ENCODE measurements at regions not wholly inside any gene's neighbourhood (a gene's known extent, or its start where the extent isn't known, plus 50 kb on each side); places are given as distances from the start of the nearest gene placed in this dataset.

DNA sequence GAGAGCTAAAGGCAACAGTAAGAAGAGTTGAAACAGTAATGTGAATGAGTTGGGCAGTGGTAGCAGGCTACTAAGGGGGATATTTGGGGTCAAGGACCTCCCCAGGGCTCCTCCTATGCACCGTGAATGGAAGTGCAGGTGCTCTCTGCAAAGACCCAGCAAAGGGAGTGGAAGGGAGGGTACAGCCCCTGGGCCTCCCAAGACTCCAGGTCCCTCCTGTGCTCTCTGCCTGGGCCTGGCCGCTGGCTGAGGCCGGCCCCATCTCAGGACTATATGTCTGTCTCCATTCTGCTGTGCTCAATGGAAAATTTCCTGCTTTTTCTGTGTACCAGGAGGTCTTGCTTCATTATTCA lies 372.1 kb upstream of the MKI67 start:
- no peak for DNase-seq
- ATAC-seq: no peak

DNA sequence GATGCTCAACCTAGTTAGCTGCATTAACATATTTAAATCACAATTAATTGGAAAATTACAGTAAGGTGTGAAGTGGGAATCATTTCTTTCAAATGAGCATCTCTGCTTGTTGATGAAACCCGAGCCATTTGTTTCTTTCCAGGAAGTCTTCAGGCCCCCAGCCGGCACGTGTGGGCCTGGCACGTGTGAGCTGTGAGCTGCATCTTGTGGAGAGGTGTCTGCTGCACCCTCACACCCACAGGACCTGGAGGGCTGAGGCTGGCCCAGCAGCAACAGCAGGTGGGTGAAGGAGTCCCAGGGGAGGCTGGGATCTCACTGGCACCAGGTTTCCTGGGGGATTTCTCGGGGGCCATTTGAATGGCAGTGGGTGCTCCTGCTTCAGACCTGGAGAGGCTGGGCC lies 372.5 kb upstream of the MKI67 start:
- ATAC-seq (no peak), DNase-seq (no peak)

DNA sequence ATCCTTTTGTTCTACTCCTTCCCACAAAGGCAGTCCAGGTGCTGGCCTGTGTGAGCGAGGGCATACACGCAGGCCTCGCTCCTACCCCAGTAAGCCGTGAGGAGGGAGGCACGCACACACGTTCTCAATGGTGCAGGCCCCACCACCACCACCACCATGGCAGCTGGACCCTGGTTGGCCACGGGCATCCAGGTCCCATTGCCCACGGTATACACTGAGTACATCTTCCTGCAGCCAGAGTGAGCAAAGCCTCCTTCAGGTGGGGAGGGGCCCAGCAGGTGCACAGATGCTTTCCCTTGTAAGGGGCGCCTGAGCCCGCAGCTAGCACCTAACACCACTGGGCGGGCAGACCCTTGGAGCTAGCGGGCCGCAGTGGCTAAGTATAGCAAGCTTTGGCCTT lies 373.3 kb upstream of the MKI67 start:
- ATAC-seq (no peak), DNase-seq (no peak)

DNA sequence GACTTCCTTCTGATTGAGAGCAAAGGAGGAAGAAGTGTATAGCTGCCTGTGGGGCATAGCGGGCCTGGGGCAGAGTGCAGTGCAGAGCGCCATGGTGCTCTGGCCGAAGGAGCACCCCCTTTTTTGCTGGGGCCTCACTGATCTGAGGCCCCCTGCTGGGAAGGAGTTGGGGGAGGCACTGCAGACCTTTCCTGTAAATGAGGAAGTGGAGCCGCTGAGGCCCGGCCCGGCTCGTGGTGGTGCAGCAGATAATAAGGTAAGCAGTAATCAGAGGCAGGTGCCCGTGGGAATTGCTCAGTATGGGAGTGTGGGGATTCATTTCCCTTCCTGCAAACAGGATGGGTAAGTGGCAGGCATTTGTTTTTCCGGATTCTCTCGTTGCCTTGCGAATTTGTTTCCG lies 373.7 kb upstream of the MKI67 start:
- ATAC-seq: no peak
- no peak for DNase-seq

DNA sequence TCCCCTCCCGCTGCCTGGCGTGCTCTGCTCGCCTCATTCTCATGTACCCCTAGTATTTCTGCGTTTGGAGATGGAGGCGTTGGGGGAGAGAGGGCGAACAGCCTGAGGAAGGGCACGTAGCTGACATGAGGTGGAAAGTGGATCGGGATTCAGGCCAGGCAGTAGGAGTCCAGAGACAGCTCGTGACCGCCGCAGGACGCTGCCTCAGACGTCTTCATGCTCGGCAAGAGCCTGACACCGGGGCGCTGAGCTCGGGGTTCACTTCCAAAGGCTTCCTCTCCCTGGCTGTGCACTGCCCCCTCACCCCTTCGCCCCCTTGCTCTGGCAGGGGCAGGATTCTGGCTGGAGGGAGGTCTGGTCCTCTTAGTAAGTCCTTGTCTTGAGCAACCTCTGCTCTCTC lies 374.4 kb upstream of the MKI67 start:
- no peak for DNase-seq
- ATAC-seq: no peak

DNA sequence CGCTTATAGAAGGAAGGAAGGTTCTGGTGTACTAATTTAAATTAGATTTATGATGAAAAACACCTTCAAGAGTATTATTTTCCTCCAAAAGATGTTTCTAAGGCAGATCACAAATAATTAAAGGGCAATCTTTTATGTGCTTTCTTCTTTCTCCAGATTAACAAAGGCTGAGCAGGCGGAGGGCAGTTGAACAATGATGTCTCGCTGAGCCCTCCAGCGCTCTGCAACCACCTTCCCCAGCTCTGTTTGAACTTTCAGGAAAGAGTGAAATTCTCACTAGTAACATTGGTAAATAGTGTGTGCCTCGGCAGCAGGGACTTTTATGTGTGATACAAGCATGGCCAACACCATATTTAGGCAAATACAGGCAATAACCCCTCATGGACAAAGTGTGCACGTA lies 379.1 kb upstream of the MKI67 start:
- ATAC-seq: no peak
- no peak for DNase-seq

DNA sequence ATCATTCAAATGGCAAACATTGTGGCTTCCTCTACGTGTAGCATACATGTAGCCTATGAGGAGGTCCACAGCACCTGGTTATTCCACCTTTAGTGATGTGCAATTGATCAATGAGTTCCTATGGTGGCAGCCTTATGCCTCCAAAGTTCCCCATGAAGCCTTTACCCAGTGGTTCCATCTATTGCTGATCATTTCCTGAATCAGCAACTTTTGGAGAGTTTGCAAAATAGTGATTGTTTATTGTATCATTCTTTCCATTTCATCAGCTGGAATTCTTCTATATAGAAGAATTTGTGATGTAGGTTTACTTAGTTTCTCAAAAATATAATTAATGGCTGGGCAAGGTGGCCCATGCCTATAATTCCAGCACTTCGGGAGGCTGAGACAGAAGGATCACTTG lies 380.2 kb upstream of the MKI67 start:
- DNase-seq (no peak), ATAC-seq (no peak)

DNA sequence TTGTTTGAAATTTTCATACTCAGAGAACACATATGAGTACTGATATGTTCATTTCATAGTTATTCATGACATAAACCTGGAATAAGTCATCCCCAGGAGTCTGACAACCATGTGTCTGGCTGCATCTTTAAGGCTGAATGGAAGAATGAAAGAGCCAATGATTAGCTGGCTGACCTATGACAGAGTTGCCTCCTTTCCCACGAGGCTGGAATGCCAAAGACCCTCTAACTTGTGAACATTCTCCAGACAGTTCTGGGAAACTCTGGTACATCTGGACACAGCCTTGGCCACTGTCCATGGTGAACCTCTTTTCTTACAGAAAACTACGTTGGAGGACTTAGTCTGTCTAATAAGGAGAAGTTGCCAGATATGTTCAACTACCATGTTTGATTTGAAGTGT lies 380.8 kb upstream of the MKI67 start:
- DNase-seq (no peak), ATAC-seq (no peak)

DNA sequence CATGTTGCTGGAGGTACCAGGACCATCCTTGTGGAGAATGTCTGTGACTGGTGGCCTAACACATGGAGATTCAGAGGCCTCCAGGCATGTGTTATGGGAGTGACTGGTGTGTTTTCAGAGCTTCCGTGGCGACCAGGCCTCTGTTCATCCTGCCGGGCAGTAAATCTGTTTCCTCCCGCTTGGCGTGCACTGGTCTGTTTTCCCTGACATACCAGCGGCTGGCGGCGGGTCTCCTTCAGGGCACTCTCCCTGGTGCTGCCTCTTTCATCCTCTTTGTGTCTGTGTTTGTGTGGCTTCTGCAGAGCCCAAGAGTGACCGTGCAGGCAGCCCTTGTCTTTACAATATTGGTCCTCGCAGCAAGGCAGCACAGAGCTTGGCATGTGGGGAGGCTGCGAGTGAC lies 385.1 kb upstream of the MKI67 start:
- ATAC-seq: no peak
- no peak for DNase-seq

DNA sequence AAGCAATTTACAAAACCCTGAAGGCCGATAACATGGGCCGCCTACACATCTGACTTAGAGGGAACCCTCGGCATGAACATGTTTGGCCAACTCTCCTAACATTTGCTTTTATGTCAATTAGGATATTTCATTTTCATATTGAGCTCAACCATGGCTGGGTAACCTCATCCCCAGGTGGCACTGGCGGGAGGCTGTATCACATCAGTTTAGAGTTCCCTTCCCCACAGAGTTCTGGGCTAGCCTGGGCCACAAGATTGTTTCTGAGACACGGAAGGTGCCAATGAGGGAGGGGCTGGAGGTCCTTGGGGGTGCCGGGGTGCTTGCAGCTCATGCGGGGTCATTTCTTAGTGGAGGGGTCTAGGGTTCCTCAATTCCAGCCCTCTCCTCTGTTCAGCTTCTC lies 386.5 kb upstream of the MKI67 start:
- no peak for ATAC-seq

DNA sequence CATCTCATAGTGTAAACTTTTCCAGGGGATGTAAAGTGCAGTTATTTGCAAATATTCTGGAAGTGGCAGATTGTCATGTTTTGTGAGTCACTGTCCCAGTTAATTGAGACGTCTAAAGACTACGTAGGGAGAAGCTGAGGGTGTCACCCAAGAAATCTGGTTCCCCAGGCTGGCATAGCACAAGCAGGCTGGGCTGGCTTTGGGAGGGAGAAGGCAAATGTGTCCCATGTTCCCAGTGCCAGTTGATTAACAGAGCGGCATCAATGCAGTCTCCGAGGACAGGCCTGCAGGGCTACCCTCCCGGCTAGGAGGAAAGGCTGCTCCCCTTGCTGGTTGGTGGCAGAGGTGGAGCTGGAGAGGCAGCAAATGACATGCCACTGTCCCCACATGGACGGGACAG lies 388.3 kb upstream of the MKI67 start:
- no peak for ATAC-seq
- no peak for DNase-seq

More for the DNA sequence above, 386.5 kb upstream of the MKI67 start:
- no peak for DNase-seq

DNA sequence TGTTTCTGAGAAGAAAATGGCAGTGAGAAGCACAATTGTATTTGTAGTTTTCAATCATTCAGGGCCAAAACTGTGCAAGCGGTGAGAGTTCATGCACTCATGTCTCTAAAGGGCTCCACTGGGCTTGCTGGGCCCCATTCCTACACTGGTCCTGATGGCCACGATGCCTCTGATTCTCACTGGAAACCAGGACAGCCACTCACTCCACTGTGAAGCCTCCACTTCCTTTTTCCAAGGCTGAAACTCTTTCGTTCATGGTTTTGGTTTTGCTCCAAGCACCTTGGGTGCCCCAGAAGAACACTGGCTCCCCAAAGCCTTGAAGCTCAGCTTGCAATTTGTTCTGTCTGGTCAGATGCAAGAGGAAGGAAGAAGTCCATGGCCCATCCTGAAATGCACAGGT lies 390.0 kb upstream of the MKI67 start:
- no peak for DNase-seq
- ATAC-seq: no peak

DNA sequence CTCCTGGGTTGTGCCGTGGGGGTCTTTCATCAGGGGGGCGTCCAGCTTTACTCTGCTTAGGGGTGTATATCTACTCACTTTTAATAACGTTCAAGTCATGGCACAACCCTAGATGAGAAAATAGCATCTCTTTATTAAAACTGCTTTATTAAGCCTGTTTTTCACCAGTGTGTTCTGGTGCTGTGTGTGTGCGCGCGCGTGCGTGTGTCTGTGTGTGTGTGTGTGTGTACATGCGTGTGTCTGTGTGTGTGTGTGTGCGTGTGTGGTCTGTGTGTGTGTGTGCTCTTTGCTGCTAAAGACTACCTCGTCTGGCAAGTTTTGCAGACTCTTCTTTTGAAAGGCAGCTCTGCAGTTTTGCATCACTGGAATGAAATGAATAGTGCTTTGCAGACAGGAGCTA lies 390.9 kb upstream of the MKI67 start:
- DNase-seq: no peak
- no peak for ATAC-seq

DNA sequence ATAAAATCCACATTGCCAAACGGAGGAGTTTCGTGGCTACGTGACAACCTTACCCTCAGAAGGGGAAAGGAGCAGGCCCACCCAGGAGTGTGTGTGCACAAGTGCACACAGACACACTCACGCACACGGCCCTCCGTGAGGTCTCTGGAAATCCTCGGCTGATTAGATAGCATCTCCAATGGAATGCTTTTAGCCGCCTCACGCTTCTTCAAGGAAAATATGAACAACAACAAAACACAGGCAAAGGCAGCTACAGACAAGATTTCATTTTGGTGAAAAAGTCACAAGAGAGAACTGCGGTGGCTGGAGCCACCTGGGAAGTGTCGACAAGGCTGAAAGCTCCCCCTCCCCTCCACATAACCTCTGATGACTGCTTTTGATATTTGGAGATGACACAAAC lies 391.8 kb upstream of the MKI67 start:
- ATAC-seq (no peak), DNase-seq (no peak)

DNA sequence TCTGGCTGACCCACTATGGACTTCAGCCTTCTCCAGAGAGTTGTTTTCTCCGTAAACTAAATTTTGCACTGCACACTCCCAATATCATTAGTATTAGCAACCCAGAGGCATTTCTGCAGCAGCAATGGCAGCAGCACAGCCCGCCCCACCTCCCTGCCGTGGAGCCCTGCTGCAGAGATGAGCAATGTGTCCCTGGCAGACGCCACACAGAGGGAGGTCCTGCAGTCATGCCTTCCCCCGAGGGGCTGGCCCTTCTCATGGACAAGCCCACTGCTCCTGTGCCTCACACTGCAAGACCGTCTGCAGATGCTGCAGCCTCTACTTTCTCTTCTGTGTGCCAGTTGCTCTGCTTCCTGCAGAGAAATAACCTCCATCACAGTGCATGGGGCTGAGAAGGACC lies 393.4 kb upstream of the MKI67 start:
- DNase-seq: no peak
- ATAC-seq: no peak

DNA sequence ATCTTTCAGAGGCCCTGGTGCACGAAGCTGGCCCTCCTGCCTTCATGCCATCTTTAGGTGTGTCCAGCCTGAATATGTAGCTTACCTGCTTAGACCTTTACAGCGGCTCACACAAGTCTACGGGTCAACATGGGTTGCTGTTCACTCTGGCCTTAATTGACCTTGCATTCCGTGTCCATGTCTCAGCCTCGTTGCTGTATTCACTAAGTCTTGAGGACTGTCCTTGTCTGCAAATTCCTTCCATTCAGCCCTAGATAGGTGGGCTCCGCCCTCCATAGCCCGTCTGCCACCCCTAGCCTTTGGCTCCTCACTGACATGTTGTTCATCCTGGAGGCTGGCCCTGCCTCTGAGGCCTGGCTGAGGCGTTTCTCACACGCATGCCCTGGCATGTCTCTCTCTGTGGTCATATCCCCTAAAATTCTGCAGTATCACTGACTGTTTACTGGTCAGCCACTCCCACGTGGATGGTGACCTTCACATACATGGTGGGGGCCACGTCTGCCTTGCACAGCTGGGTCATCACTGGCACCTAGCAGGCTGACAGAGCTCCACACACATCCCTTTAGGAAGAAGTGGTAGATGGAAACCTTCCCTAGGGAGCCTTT lies 394.1 kb upstream of the MKI67 start:
- no peak for ATAC-seq
- DNase-seq: no peak

DNA sequence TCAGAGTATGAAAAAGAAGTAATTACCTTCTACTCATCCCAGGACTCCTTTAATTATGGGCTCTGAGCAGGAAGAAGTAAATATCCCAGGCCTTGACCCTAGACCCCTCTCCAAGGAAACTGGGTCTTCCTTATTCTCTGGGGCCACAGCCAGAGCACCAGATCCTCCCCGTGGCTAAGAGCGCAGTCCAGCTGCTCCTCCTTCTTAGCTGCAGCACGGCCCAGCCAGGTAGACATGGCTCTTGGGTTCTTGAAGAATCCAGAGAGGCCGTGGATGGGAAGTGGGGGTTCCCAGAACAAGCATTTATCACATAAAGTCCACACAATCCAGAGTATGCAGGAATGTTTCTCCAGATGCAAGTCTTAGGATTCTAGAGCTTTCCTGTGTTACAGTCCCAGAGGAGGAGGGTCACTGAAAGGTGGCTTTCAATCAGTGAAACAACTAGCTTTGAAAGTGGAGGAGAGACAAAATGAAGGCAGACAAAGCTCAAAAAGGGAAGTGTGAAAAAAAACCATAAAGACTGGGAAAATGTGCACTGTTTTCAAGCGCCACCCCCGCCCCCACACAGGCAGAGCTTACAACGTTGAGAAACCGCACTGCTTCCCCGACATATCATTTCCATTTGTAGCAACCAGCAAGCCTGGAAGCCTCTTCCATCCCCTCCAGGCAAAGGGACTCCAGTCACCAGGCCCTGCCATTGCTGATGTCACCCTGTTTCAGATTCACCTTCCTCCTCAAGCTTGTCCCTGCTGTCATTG lies 396.5 kb upstream of the MKI67 start:
- DNase-seq (no peak), ATAC-seq (no peak)

DNA sequence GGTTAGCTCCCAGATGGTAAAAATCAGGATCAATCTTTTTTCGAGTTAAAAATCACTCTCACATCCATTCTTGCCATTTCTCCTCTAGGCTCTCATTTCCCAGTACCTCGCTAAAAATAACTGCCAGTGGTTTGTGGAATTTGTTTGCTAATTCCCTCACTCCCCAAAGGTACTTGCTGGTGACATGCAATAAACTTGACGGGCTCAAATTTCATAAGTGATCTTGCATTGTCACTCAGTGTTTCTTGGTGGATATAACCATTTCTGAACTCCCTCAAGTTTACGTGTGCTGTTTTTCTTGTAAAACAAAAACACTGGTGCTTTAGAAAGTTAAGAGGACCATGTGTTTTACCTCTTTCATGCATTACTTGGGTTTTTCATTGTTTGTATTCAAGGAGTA lies 399.2 kb upstream of the MKI67 start:
- ATAC-seq: no peak
- no peak for DNase-seq

DNA sequence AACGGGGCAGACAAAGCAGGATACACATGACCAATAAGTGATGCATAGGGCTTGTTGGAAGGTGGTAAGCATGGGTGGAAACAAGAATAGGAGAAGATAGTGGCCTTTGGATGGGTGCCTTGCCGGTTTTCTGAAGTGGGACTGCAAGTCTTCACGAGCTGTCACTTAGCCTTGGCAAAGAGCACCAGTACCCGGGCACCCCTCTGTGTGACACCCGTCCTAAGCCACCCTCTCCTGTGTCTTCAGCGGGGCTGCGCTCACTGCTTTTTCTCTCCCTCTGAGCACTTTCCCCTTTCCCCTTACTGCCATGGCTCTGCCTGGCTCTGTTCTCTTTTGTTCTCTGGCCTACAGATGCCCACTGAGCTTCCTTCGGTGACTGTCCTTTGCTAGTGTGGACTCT lies 399.7 kb upstream of the MKI67 start:
- no peak for ATAC-seq
- no peak for DNase-seq

DNA sequence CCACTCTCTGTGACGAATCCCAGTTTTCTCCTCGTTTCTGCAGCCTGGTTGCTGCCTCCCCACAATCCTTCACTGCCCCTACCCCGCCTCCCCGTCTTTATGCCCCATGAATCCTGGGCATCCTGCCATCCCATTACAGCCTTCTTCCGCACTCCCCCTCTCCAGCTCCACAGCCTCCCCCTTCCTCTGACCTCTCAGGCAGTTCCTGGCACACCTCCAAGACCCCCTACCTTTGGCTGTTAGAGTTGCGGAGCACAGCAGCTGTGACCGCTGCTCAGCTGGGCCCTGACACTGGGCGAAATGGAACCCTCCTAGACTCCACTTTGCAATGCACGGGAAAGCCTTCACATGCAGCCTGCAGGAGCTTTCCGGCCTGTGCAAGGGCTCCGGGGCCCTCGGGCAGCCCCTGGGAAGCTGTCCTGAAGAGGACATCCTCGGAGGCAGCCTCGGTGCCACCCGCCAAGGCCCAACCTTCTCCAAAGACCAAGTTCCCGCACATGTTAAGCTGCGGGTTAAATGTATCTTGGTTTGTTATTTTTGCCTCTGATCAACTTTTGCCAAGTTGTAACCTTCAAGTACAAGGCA lies 400.7 kb upstream of the MKI67 start:
- DNase-seq (no peak), ATAC-seq (no peak)

DNA sequence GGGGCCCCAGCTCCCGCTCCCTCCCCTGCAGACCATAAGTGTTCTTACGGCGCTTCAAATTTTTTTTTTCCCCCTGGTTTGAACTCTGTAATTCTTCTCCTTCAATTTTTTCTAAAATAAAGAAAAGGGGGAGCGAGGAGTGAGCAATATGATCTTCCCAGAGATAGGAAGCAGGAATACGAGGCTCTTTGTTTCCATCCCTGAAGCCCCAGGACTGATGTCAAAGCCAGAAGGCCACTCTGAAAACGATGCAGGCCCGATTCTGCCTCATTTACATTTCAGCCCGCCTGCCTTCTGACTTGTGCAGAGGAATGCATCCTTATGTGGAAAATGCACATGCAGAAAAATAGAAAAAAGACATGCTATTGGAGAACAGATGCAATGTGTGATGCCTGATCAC lies 401.5 kb upstream of the MKI67 start:
- DNase-seq: no peak
- ATAC-seq: no peak

DNA sequence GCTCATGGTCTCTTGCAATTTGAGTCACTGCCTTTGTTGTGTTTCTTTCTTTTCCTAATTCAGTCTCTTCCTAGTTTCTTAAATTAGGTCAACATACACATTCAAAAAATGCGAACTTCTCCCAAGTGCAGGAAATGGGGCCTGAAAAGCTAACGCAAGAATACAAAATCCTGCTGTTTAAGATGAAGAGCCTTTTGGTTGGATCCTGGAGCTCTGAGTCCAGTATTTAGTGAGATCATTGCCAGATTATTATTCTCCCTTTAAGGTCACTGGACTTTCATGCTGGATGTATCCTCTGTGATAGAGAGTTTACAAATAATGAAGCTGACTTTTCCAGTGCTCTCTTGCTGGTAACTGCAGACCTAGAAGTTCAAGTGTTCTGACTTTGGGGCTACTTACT lies 401.9 kb upstream of the MKI67 start:
- no peak for DNase-seq
- ATAC-seq: no peak

DNA sequence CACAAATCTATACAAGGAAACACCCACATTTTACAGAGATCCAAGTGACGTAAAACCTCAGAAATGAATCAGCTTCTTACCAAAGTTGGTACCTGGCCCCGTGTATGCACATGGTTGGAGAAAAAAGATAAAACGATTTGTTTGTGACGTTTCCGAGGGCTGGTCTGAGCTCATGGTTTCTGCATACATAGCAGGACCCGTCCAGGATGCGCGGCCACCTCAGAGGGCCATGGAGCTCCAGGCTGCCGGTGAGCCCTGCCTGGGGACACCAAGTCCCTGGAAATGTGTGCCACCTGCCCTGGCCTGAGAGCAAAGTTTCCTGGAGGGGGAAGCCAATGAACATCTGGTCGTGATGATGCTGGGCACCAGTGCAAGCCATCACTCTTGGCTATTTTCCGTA lies 402.6 kb upstream of the MKI67 start:
- DNase-seq (no peak), ATAC-seq (no peak)

DNA sequence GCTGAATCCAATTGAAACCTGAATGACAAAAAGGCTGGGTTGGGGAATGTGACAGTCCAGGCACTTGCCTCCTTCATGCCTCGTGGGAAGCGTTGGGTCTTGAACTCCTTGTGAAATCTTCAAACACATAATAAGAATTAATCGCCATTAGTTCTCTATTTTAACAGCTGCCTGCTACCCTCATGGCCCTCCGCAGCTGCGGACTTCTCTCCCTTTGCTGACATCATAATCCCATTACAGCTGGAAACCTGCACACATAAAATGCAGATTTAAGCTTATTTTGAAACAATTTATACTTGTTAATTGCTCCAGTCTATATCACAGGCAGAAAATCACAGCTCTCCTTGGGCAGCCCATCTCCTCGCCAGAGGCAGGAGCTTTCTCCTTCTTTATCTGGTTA lies 403.0 kb upstream of the MKI67 start:
- DNase-seq (no peak), ATAC-seq (no peak)

All from stimulated activated naive CD8-positive, alpha-beta T cell treated with anti-CD3 and anti-CD28 coated beads, Interleukin-15, Interleukin-2, amounts not matched to agents 100 U/mL and 50 U/mL, for 24 hours (primary cell).